SU-DHL-6 (cell line): ENCODE measurements at regions not wholly inside any gene's neighbourhood (a gene's known extent, or its start where the extent isn't known, plus 50 kb on each side); places are given as distances from the start of the nearest gene placed in this dataset.

Source experiments
- EZH2phosphoT487 ChIP-seq: fragments of 200-600 bp; sonication (generic), shearing (Covaris generic); conservative IDR thresholded peaks from 2 replicates; pipeline ENCODE4 v1.6.1; 2018; ENCODE audit warnings: mild to moderate bottlenecking, antibody characterized with exemption, low read length, moderate library complexity, mixed read lengths
- TF ChIP-seq, protein P1 (sequence below): fragments of 200-600 bp; sonication (generic); IDR thresholded peaks from one replicate; pipeline ENCODE4 v1.5.1; 2017; ENCODE audit warnings: antibody characterized with exemption, mild to moderate bottlenecking, low read length, moderate library complexity; ENCODE audit not compliant: insufficient read depth, poor library complexity, severe bottlenecking

DNA sequence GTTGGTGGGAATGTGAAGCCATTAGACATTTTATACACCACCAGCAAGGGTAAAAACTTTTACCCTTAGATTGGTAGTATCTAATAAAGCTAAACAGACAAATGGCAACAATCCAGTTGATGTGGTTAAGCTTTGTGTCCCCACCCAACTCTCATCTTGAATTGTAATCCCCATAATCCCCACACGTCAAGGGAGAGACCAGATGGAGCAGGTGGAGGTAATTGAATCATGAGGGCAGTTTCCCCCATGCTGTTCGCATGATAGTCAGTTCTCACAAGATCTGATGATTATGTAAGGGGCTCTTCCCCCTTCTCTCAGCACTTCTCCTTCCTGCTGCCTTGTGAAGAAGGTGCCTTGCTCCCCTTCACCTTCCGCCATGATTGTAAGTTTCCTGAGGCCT lies 602.3 kb downstream of the NUF2 start:
- TF ChIP-seq, protein P1, sequence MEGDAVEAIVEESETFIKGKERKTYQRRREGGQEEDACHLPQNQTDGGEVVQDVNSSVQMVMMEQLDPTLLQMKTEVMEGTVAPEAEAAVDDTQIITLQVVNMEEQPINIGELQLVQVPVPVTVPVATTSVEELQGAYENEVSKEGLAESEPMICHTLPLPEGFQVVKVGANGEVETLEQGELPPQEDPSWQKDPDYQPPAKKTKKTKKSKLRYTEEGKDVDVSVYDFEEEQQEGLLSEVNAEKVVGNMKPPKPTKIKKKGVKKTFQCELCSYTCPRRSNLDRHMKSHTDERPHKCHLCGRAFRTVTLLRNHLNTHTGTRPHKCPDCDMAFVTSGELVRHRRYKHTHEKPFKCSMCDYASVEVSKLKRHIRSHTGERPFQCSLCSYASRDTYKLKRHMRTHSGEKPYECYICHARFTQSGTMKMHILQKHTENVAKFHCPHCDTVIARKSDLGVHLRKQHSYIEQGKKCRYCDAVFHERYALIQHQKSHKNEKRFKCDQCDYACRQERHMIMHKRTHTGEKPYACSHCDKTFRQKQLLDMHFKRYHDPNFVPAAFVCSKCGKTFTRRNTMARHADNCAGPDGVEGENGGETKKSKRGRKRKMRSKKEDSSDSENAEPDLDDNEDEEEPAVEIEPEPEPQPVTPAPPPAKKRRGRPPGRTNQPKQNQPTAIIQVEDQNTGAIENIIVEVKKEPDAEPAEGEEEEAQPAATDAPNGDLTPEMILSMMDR = no peak
- no peak for TF ChIP-seq EZH2phosphoT487
